NOMO-1 treated with DMSO at 0.1 percent for 48 hours (cell line): ENCODE measurements at regions not wholly inside any gene's neighbourhood (a gene's known extent, or its start where the extent isn't known, plus 50 kb on each side); places are given as distances from the start of the nearest gene placed in this dataset.
"Not testable (repeated sequence)": the region's sequence is repeated elsewhere in the genome, so short reads cannot be mapped to it uniquely, and the experiment has no call there.

Experiments
- DNase-seq: peaks from one replicate; lab custom pipeline; 2025; ENCODE audit not compliant: unreplicated experiment; lab: John Stamatoyannopoulos, UW

- DNase-seq, result no peak
Measured at GRCh38 chr20:17873410-17874270, 95.0 kb downstream of the SNX5 start.

DNA sequence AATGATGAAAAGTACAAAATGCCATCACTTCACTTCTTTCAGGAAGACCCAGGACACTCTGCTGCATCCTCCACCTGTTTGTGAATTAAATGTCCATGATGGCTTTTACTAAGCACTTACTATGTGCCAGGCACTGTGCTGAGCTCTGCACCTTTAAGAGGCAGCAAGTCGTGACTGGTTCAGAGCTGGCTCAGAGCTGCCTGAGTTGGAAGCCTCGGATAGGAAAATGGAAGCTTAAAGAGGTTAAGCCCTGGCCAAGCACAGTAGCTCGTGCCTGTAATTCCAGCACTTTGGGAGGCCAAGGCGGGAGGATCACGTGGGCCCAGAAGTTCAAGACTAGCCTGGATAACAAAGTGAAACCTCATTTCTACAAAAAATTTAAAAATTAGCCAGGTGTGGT, 95.6 kb downstream of the SNX5 start:
- no peak for DNase-seq

DNA sequence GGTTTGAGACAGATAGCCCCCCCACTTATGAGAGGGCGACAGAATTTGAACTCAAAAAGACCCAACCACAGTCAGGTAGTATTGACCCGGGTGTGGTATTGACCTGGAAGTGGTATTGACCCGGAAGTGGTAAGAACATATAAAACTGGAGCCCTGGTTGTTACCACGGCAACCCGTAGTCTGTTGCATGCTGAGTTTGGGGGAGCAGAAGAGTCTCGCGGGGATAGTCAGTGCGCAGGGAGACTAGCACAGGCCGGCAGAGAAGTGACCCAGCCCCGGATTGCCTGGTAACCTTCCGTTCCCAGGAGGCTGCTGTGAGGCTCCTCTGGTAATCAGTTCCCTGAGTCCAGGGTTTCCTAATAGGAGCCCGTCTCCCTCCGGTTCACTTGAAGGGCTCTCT, 96.2 kb downstream of the SNX5 start:
- no peak for DNase-seq

GRCh38 chr20:17871886-17872285, 96.7 kb downstream of the SNX5 start:
- no peak for DNase-seq

- no peak for DNase-seq
Measured at GRCh38 chr20:17871181-17871580, 97.4 kb downstream of the SNX5 start.

DNA sequence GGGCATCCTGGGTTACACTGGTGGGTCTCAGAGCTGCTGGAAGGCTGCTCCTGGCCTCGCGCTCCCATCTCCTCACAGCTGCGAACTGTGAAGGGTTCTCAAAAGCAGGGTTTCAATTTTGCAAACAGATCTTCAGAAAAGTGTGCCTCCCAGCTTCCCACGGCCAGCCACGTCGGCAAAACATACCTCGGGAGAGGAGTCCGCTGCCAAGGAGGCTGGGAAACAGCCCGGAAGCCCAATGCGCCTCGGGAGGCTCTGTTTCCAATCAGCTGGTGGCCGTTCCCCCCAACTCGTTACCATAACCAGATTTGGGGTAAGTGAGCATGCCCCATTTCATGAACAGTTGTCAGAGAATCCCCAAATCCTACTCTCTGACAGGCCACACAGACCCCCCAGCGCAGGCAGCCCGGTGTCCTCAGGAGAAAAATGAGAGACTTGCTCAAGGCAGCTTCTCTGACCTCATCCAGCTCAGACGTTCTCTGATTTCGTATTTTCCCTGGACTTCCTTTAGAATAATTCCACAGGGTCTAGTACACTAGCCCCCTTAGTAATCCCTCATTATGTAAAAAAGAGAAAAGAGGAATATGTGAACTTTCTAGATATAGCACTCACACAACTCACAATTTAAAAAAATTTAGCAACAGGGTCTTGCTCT, 98.4 kb downstream of the SNX5 start:
- DNase-seq, result no peak

- no peak for DNase-seq
Measured at GRCh38 chr20:17869295-17869994, 99.1 kb downstream of the SNX5 start.

GRCh38 chr20:17868700-17869231, 99.8 kb downstream of the SNX5 start:
- DNase-seq, result no peak

DNA sequence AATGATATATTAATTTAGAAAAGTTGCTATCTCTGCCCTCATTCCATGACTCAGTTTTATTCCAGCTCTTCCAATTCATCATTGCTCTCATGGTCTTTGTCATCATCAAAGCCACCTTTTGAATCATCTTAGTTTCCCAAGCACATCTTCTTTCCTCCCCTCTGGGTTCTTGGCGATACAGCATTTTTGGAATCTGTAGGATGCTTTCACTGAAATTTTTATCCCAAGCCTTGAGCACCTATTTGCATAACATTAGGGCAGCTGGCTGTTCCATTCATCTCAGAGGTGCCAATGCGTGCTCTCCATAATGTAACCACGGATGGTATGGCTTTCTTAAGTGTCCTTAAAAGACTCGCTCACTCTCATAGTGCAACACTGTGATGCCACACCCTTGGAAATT, 100.4 kb downstream of the SNX5 start:
- DNase-seq, result no peak

DNA sequence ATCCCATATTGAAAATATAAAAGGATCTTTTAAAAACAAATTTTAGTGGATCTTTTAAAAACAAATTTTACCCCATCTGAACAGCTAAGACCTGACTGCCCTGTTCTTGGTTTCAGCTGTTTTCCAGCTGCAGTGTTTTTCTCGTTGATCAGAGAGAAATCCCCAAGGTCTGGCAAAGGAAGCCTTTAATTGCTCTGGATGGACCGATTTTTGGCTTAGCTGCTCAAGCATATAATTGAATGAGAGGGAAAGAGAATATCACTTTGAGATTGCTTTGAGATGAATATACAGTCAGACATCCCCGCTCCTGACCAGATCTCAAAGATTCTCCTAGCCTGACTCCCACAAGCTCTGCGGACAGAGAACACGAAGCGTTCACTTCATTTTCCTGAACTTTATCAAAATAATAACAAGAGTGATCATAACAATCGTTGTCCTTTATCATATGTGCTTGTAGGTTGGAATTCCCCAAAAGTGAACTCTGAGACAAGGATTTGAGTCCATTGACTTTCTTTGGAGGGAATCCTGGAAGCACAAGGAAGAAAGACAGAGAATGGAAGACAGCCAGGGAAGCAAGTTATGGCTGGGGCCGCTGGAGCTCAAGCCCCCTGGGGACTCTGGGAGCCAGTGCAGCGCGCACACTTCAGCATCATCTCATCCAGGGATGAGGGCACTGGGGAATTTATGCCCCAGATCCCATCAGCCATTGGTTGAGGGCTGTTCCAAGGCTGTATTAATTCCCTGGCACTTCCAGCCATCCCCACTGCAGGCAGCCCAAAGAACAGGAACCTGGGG, 101.3 kb downstream of the SNX5 start:
- DNase-seq, result no peak

GRCh38 chr20:17866234-17867001, 102.2 kb downstream of the SNX5 start:
- DNase-seq, result no peak

- no peak for DNase-seq
Measured at GRCh38 chr20:17863577-17864292, 104.9 kb downstream of the SNX5 start.

DNA sequence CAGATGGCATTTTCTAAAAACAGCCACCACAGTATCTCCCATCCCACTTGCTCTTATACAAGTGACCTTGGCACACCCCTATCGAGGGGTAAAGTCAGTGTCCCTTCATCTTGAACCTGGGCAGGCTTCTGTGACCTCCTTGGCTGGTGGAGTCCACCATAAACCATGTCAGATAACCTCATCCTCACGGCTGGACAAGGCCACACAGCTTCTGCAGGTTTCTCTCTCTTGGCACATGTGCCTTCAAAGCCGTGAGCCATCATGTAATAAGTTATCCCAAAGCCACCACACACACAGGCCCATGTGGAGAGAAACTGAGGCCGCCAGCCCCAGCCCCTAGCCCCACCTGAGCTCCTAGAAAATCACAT, 105.4 kb downstream of the SNX5 start:
- no peak for DNase-seq

- DNase-seq, result no peak
Measured at GRCh38 chr20:17862171-17862570, 106.4 kb downstream of the SNX5 start.

DNA sequence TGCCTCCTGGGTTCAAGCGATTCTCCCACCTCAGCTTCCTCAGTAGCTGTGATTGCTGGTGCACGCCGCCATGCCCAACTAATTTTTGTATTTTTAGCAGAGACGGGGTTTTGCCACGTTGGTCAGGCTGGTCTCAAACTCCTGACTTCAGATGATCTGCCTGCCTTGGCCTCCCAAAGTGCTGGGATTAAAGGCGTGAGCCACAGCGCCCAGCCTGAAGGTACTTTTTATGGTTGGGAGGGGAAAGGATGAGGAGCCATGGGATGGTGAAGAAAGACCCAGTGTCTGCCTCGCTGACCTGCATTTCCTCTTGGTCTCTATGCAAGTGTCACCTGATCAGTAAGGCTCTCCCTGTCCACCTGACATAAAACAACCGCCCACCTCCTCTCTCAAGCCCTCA, 107.0 kb downstream of the SNX5 start:
- DNase-seq, result not testable (repeated sequence)

GRCh38 chr20:17860301-17861197, 108.0 kb downstream of the SNX5 start:
- DNase-seq, result no peak

DNA sequence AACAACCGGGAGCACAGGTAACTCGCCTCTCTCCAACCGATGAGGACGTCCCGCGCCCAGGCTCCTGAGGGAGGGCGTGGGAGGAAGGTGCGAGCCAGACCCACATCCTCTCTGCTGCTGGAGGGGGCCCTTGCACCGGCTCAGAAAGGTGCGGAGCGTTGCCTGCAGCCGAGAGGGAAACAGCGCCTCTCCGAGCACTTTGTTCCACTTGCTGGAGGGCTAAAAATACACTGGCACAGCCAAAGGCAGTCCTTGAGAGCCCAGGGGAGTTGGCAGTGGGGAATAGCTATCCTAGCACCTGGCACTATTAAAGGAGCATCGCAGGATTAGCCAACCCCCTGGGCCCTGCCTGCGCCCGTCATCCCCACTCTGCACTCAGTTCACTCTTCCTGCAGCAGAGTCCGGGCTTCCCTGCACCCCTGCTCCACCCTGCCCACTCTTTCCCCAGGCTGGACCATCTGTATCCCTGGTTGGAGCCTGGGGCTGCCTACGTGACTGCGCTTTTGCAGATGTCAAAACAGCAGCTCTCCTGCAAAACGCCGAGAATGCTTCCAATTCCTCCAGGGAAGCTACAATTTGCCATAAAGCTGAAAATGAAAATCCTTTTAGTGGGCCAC, 108.9 kb downstream of the SNX5 start:
- no peak for DNase-seq

DNA sequence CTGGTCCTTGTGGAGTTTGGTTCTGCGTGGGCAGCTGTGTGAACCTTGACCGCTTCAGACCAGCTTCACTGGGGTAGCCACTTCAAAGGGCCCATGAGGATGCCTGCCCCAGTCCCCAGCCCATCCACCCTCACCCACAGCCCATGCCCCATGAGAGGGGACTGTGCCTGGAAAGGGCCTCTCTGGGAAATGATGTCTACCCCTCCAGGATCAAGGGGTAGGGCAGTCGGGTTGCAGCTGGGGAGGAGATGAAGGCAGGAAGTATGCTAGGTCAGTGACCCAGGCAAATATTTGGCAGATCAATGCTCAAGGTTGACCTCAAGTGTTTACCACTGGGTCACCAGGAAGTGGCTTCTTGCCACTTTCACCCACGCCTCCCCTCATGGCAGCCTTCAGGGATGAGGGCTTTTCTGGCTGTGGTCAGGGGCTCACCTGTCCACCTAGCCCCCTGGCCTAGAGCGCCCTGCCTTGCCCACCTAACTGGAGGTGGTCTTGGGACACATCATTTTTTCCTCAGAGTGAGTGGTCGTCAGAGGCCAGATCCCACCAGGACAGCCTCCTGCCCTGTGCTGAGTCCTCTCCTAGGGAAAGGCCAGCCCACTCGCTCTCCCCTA, 109.5 kb downstream of the SNX5 start:
- DNase-seq, result no peak
